ACC112 (cell line): ENCODE measurements at regions not wholly inside any gene's neighbourhood (a gene's known extent, or its start where the extent isn't known, plus 50 kb on each side); places are given as distances from the start of the nearest gene placed in this dataset.
"Not testable (repeated sequence)": the region's sequence is repeated elsewhere in the genome, so short reads cannot be mapped to it uniquely, and the experiment has no call there.

Experiments
- H2AFZ ChIP-seq: fragments of 200-600 bp; sonication (generic); one replicate; pipeline ENCODE4 v1.6.0; 2017; ENCODE audit warnings: antibody characterized with exemption, low read length; ENCODE audit not compliant: unreplicated experiment
- H3K27ac ChIP-seq: fragments of 200-600 bp; sonication (generic); 2 replicates; pipeline ENCODE4 v1.5.1; 2014; ENCODE audit warnings: low read depth, mild to moderate bottlenecking, antibody characterized with exemption, low read length, moderate library complexity
- H3K27me3 ChIP-seq: fragments of 200-600 bp; sonication (generic); 2 replicates; pipeline ENCODE4 v1.6.1; 2014; ENCODE audit warnings: mild to moderate bottlenecking, antibody characterized with exemption, low read length, moderate library complexity, mixed read lengths; ENCODE audit not compliant: insufficient read depth
- H3K36me3 ChIP-seq: fragments of 200-600 bp; sonication (generic); 2 replicates; pipeline ENCODE4 v1.6.1; 2016; ENCODE audit warnings: mild to moderate bottlenecking, antibody characterized with exemption, low read length, moderate library complexity, mixed read lengths; ENCODE audit not compliant: insufficient read depth
- H3K4me1 ChIP-seq: fragments of 200-600 bp; sonication (generic); one replicate; pipeline ENCODE4 v1.6.1; 2016; ENCODE audit warnings: low read length, mixed read lengths; ENCODE audit not compliant: insufficient read depth, unreplicated experiment, control insufficient read depth
- H3K4me3 ChIP-seq: fragments of 200-600 bp; sonication (generic); 2 replicates; pipeline ENCODE4 v1.5.1; 2014; ENCODE audit warnings: mild to moderate bottlenecking, low read depth, low read length
- H3K79me2 ChIP-seq: fragments of 200-600 bp; sonication (generic); one replicate; pipeline ENCODE4 v1.6.0; 2016; ENCODE audit warnings: low read length; ENCODE audit not compliant: control insufficient read depth, unreplicated experiment, insufficient read depth

DNA sequence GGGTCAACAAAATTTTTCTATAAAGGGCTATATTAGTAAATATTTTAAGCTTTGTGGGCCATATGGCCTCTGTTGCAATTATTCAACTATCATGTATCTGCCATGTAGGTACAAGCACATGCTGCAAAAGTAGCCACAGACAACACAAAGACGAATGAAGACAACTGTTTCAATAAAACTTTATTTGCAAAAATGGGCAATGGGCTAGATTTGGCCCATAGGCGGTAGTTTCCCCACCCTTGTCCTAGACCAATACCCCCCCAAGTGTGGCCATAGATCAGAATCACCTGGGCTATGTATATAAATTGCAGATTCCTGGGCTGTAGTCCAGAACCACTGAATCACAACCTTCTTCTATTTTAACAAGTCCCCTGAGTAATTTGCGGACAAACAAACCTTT, 331.0 kb upstream of the PSMD7 start:
- Histone ChIP-seq H3K79me2 (no peaks in the 10 kb centered on the region), H3K27ac (no peak overlapping the region), H2AFZ (no peak overlapping the region), H3K4me1 (no peaks in the 10 kb centered on the region), H3K36me3 (no peaks in the 10 kb centered on the region), H3K27me3 (no peaks in the 10 kb centered on the region), H3K4me3 (no peak overlapping the region)

DNA sequence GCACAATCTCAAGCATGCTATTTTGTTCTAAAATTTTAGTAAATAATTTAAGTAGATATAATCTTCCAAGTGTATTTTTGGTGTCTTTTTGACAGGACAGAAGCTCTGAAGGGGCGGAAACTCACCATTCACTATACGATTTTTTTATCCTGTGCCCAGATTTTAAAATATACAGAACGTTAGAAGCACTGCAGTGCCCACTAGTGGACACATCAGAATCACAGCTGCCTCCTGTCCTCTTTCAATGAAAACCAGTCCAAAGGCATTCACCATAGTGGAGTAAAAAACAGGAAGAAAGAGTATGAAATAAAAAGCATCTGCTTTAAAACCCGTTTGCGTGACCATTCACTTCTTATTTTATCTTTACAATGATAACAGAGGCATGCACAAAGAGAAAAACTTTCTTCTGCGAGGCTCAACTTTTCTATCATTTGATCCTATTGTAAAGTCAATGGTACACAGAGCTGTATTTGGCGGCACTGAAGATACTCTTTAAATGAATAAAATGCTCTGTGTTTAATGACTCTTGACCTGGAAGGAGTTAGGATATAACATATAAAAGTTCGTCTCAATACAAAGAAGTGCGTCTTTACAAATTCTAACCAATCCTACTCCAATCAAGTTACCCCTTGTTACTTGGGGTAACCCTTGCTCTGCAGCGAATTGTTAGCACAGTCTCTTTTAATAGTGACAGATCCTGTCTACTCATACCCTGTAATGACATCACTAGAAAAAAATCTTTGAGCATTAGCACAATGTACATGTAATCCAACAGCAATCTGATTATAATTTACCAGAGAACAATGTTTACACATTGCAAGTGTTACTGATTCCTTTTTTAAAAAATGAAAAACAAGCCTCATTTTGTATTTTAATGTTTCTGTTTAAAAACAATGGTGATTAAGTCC, 339.8 kb upstream of the PSMD7 start:
- Histone ChIP-seq H3K4me3 (no peak overlapping the region), H3K36me3 (no peaks in the 10 kb centered on the region), H3K4me1 (no peaks in the 10 kb centered on the region), H3K27me3 (peaks cover 12% of the 10 kb centered on the region; the same call in 1 of the 2 replicates), H3K79me2 (no peaks in the 10 kb centered on the region), H3K27ac (no peak overlapping the region), H2AFZ (no peak overlapping the region)

DNA sequence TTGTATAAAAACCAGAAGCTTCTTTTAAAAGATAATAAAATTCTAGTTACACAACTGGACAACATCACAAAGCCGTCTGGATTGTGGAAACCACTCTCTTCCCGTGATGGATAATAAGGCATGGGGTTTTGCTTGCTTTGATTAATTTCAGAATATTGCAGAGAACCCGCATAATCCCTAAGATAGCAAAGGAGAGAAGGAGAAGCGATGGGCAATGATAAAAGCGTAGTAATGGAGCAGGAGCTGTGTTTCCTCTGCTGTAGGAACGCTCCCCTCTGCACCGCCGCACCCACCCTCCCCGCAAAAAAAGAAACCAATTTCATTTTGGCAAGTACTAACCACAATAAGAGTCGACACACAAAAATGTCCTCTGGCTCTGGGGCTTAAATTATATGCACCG, 340.9 kb upstream of the PSMD7 start:
- Histone ChIP-seq H3K79me2 (no peaks in the 10 kb centered on the region), H3K27ac (no peak overlapping the region), H3K36me3 (no peaks in the 10 kb centered on the region), H3K4me3 (no peak overlapping the region), H3K27me3 (peaks cover 12% of the 10 kb centered on the region; the same call in 1 of the 2 replicates), H2AFZ (no peak overlapping the region), H3K4me1 (no peaks in the 10 kb centered on the region)

DNA sequence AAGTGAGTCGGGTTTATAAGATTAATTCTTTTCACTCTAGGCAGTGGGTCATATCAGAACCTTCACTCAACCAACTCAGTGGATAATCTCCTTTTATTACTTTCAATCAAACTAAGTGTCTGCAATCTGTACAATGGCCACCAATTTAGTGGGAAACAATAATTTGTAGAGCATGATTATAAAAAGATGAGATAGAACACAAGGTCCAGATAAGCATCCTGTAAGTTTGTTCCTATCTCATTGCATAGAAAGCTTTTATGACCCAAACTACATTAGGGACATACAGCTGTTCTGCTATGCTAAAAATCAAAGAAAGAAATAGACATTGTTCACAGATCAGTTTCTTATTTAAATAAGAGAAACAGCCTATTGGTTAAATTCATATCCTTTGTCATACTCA, 341.4 kb upstream of the PSMD7 start:
- H3K79me2 ChIP-seq: no peaks in the 10 kb centered on the region
- no peak overlapping the region for H2AFZ ChIP-seq
- no peak overlapping the region for H3K27ac ChIP-seq
- H3K4me3 ChIP-seq: no peak overlapping the region
- no peaks in the 10 kb centered on the region for H3K4me1 ChIP-seq
- no peaks in the 10 kb centered on the region for H3K36me3 ChIP-seq
- peaks cover 12% of the 10 kb centered on the region; the same call in 1 of the 2 replicates for H3K27me3 ChIP-seq

DNA sequence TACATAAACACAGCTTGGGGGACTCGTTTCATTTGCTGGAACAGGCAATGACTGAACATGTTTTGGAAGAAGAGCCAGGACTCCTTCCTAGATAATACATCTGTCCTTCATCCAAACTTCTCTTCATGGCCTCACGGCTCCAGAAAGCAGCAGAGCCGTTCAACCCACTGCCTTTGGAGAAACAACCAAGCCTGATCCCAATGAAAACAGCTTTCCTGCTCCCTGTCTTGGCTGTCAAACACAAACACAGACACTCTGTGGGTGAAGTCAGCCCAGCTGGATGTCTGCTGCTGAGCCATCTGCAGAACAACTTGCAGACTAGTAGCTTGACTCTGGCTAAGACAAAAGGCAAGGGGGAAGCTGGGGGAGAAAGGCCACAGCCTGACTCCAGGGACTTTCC, 345.1 kb upstream of the PSMD7 start:
- Histone ChIP-seq H2AFZ (no peak overlapping the region), H3K27ac (no peak overlapping the region), H3K4me1 (no peaks in the 10 kb centered on the region), H3K27me3 (peaks cover 12% of the 10 kb centered on the region; the same call in 1 of the 2 replicates), H3K4me3 (no peak overlapping the region), H3K79me2 (no peaks in the 10 kb centered on the region), H3K36me3 (no peaks in the 10 kb centered on the region)

DNA sequence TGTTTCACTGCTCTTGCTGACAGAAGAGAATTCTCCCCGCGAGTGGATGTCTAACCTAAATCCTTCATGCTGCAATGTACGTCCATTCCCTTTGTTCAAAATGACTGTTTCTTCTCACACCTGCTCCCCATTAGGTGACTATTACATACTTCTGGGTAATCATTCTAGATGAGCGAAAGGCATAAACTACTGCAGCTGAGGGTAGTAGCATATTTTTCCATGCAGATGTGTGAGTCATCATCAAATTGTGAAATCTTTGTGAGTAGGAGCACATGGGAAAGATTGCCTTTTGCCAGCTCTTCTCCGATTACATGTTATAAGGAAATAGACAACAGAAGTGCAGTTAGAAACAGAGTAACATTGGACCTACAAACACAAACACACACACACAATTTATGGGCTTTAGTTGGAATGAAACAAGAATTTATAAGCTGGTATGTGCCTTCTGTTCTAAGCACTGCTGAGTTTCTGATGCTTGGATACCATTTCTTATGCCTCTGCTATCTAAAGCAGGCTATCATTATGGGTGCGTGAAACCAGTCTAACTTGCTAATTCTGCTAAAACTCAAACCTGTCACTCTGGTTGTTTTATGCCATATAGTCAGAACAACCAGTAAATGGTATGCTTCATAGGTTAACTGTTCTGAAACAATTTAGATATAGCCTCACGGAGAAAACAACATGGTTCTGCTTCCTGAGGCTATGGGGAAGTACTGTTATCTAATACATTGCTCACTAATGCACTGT, 346.9 kb upstream of the PSMD7 start:
- H3K79me2 ChIP-seq: no peaks in the 10 kb centered on the region

DNA sequence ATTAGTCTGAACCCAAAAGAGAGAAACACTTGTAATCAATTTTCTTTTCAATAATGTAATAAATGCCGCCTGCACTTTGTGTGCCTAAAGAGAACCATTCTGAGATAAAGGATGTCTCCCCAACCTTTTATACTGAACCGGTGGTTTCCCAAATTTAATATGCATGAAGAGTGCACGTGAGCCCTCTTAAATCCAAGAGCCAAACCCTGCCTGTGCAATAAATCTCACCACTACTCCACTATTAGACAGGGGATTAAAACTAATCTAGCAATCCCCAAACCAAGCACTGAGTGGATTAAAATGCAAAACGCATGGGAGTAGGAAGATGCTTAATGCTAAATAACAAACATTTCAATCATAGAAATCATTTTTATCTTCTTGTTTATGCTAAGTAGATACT, 351.0 kb upstream of the PSMD7 start:
- Histone ChIP-seq H2AFZ (no peak overlapping the region), H3K27me3 (no peaks in the 10 kb centered on the region), H3K4me1 (no peaks in the 10 kb centered on the region), H3K27ac (no peak overlapping the region), H3K4me3 (no peak overlapping the region), H3K36me3 (no peaks in the 10 kb centered on the region), H3K79me2 (no peaks in the 10 kb centered on the region)

More for the DNA sequence above, 346.9 kb upstream of the PSMD7 start:
- no peak overlapping the region for H2AFZ ChIP-seq
- H3K4me3 ChIP-seq: no peak overlapping the region
- no peaks in the 10 kb centered on the region for H3K36me3 ChIP-seq
- H3K4me1 ChIP-seq: no peaks in the 10 kb centered on the region
- no peak overlapping the region for H3K27ac ChIP-seq
- H3K27me3 ChIP-seq: peaks cover 5% of the 10 kb centered on the region; the same call in 1 of the 2 replicates

DNA sequence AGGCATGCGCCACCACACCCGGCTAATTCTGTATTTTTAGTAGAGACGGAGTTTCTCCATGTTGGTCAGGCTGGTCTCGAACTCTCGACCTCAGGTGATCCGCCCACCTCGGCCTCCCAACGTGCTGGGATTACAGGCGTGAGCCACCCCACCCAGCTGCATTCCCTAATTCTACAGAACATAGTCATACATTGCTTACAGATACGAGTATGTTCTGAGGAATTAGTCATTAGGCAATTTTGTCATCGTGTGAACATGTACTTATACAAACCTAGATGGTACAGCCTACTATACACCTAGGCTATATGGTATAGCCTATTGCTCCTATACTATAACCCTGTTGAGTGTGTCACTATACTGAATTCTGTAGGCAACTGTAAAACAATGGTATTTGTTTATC, 353.4 kb upstream of the PSMD7 start:
- not testable (repeated sequence) for H3K4me1 ChIP-seq, H2AFZ ChIP-seq, H3K36me3 ChIP-seq, H3K79me2 ChIP-seq, H3K27ac ChIP-seq, H3K27me3 ChIP-seq, H3K4me3 ChIP-seq

DNA sequence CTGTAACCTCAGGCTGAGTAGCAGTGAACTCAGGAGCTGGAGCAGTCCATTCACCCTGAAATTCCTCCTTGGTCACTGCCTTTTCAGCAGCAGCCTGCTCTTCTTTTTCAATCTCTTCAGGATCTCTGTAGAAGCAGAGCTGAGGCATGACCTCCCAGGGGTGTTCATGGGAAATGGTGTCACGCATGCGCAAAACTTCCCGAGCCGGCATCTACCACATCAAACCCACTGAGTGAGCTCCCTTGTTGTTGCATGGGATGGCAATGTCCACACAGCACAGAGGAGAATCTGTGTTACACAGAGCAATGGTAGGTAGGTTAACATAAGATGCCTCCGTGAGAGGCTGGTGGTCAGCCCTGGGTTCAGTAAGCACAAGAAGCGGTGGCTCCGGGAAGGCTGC, 355.8 kb upstream of the PSMD7 start:
- H3K79me2 ChIP-seq, H3K4me3 ChIP-seq, H3K36me3 ChIP-seq, H3K4me1 ChIP-seq, H3K27ac ChIP-seq, H3K27me3 ChIP-seq, H2AFZ ChIP-seq: not testable (repeated sequence)

DNA sequence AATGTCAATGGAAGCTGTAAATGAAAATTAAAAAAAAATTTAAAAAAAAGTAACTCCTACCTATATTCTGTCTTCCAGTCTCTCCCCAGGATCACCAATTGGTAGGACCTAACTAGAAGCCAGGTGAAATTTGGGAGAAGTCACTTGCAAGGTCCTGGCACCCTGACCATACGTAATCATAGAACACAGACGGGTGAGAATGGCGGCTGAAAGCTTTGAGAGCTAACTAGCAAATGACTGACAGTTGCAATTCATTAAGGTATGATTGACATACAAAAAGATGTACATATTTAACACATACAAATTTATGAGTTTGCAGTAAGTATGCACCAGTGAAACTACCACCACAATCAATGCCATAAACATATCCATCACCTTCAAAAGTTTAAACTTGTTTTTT, 372.7 kb upstream of the PSMD7 start:
- Histone ChIP-seq H3K27ac (no peak overlapping the region), H3K4me1 (no peaks in the 10 kb centered on the region), H3K36me3 (no peaks in the 10 kb centered on the region), H3K27me3 (no peaks in the 10 kb centered on the region), H3K79me2 (no peaks in the 10 kb centered on the region), H3K4me3 (no peak overlapping the region), H2AFZ (no peak overlapping the region)

DNA sequence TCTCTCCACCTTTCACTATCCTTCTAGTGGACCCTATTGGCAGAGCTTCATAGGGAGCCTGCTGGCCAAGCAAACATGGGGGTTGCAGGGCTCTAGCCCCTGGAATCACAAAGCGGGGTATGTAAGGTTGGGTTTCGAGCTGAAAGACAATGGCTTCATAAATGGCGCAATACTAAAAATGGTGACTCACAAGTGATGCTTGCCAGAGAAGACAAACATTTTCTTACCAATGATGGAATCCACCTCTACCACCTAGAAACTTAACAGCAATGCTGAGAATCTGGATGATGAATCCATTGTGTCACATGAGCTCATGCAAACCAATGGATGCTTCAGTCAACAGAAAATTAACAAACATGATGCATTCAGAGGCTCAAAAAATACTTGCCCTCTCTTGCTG, 375.3 kb upstream of the PSMD7 start:
- Histone ChIP-seq H3K27ac (no peak overlapping the region), H3K79me2 (no peaks in the 10 kb centered on the region), H3K36me3 (no peaks in the 10 kb centered on the region), H3K4me3 (no peak overlapping the region), H3K4me1 (no peaks in the 10 kb centered on the region), H3K27me3 (no peaks in the 10 kb centered on the region), H2AFZ (no peak overlapping the region)
